ENCODE measurements at regions not wholly inside any gene's neighbourhood (a gene's known extent, or its start where the extent isn't known, plus 50 kb on each side); places are given as distances from the start of the nearest gene placed in this dataset.
A peak's percentile ranks its signal among the peaks of the same experiment; 100 is the strongest.
"Not testable (repeated sequence)": the region's sequence is repeated elsewhere in the genome, so short reads cannot be mapped to it uniquely, and the experiment has no call there.

- no peak for DNase-seq
Observed at GRCh38 chrX:43375136-43375535, 281.0 kb upstream of the MAOA start.

GRCh38 chrX:43380704-43381103, 275.4 kb upstream of the MAOA start:
- no peak for DNase-seq

- no peak for DNase-seq
Observed at GRCh38 chrX:43386875-43387274, 269.2 kb upstream of the MAOA start.

GRCh38 chrX:43405191-43405590, 250.9 kb upstream of the MAOA start:
- DNase-seq = no peak

GRCh38 chrX:43423876-43424275, 232.2 kb upstream of the MAOA start:
- no peak for DNase-seq

- DNase-seq = no peak
Observed at GRCh38 chrX:43436517-43436916, 219.6 kb upstream of the MAOA start.

GRCh38 chrX:43446752-43447151, 209.3 kb upstream of the MAOA start:
- no peak for DNase-seq

GRCh38 chrX:43448688-43449087, 207.4 kb upstream of the MAOA start:
- DNase-seq = no peak

GRCh38 chrX:43450355-43450754, 205.7 kb upstream of the MAOA start:
- DNase-seq = no peak

- DNase-seq = not testable (repeated sequence)
Observed at GRCh38 chrX:43451976-43452686, 204.0 kb upstream of the MAOA start.

GRCh38 chrX:43456063-43456462, 200.0 kb upstream of the MAOA start:
- no peak for DNase-seq

GRCh38 chrX:43456906-43457305, 199.2 kb upstream of the MAOA start:
- no peak for DNase-seq

- DNase-seq = no peak
Observed at GRCh38 chrX:43467608-43468234, 188.4 kb upstream of the MAOA start.

GRCh38 chrX:43469391-43470054, 186.6 kb upstream of the MAOA start:
- DNase-seq = no peak

- DNase-seq = no peak
Observed at GRCh38 chrX:43474321-43474720, 181.8 kb upstream of the MAOA start.

GRCh38 chrX:43479070-43479469, 177.0 kb upstream of the MAOA start:
- DNase-seq = no peak

GRCh38 chrX:43479850-43480249, 176.2 kb upstream of the MAOA start:
- no peak for DNase-seq

- DNase-seq = no peak
Observed at GRCh38 chrX:43481576-43481975, 174.5 kb upstream of the MAOA start.

GRCh38 chrX:43493756-43494155, 162.3 kb upstream of the MAOA start:
- DNase-seq = no peak

GRCh38 chrX:43500246-43500645, 155.9 kb upstream of the MAOA start:
- peak; percentile 10 for DNase-seq

- DNase-seq = no peak
Observed at GRCh38 chrX:43500996-43501694, 155.0 kb upstream of the MAOA start.

- no peak for DNase-seq
Observed at GRCh38 chrX:43504394-43504793, 151.7 kb upstream of the MAOA start.

GRCh38 chrX:43505769-43506168, 150.3 kb upstream of the MAOA start:
- DNase-seq = no peak

Measured in left kidney (tissue), 1 donor.